Keratinocyte (primary cell): ENCODE measurements at regions not wholly inside any gene's neighbourhood (a gene's known extent, or its start where the extent isn't known, plus 50 kb on each side); places are given as distances from the start of the nearest gene placed in this dataset.

ENCODE experiments used
- DNase-seq: peaks from one replicate; pipeline ENCODE4 v3.0.0-alpha.2; 2011; ENCODE audit warnings: low read depth, missing footprints, low spot score
- FAIRE-seq: peaks from 2 replicates; lab custom pipeline; 2011; peaks lifted over from hg19 to GRCh38; lab: Jason Lieb, UNC
- H2AFZ ChIP-seq: 2 replicates; pipeline ENCODE4 v1.6.0; 2012; ENCODE audit warnings: low read length, control low read depth, inconsistent platforms; ENCODE audit not compliant: control insufficient read depth
- H3K27ac ChIP-seq: 2 replicates; pipeline ENCODE4 v1.5.1; 2011; ENCODE audit warnings: low read length; ENCODE audit not compliant: control insufficient read depth, insufficient read depth
- H3K27me3 ChIP-seq: 3 replicates; pipeline ENCODE4 v1.6.0; 2011; ENCODE audit warnings: low read length; ENCODE audit not compliant: control insufficient read depth, insufficient read depth; ENCODE audit errors: extremely low read depth
- H3K36me3 ChIP-seq, 2 experiments: 2 replicates in 1 of 2; 3 replicates in 1 of 2; pipeline ENCODE4 v1.5.1; 2011; ENCODE audit warnings: low read length in 2 of 2, mild to moderate bottlenecking in 1 of 2; ENCODE audit not compliant: control insufficient read depth in 2 of 2, insufficient read depth in 2 of 2; ENCODE audit errors: extremely low read depth in 1 of 2
- H3K4me1 ChIP-seq: 3 replicates; pipeline ENCODE4 v1.5.1; 2011; ENCODE audit warnings: low read length; ENCODE audit not compliant: control insufficient read depth, insufficient read depth; ENCODE audit errors: extremely low read depth
- H3K4me2 ChIP-seq: 3 replicates; pipeline ENCODE4 v1.6.0; 2011; ENCODE audit warnings: low read depth, low read length; ENCODE audit not compliant: control insufficient read depth, insufficient read depth; ENCODE audit errors: extremely low read depth
- H3K4me3 ChIP-seq, 3 experiments: fragments of 200-600 bp in 1 of 3; sonication (generic) in 1 of 3; 2 replicates in 2 of 3; 3 replicates in 1 of 3; pipeline ENCODE4 v1.5.1; 2011 to 2016; ENCODE audit warnings: low read length in 3 of 3, mild to moderate bottlenecking in 3 of 3, control low read depth in 2 of 3, inconsistent platforms in 1 of 3, low read depth in 1 of 3, mixed read lengths in 1 of 3, mixed run types in 1 of 3, moderate library complexity in 1 of 3; ENCODE audit not compliant: control insufficient read depth in 2 of 3, insufficient read depth in 2 of 3; ENCODE audit errors: extremely low read depth in 1 of 3
- H3K79me2 ChIP-seq: 2 replicates; pipeline ENCODE4 v1.6.0; 2012; ENCODE audit warnings: low read length; ENCODE audit not compliant: control insufficient read depth, insufficient read depth
- H3K9ac ChIP-seq: 3 replicates; pipeline ENCODE4 v1.6.0; 2011; ENCODE audit warnings: low read length; ENCODE audit not compliant: control insufficient read depth, insufficient read depth; ENCODE audit errors: extremely low read depth
- H3K9me1 ChIP-seq: 3 replicates; pipeline ENCODE4 v1.6.0; 2011; ENCODE audit warnings: low read length; ENCODE audit not compliant: control insufficient read depth, insufficient read depth; ENCODE audit errors: extremely low read depth
- H3K9me3 ChIP-seq: 2 replicates; pipeline ENCODE4 v1.5.1; 2012; ENCODE audit warnings: low read depth, low read length; ENCODE audit not compliant: control insufficient read depth
- H4K20me1 ChIP-seq: 3 replicates; pipeline ENCODE4 v1.6.0; 2011; ENCODE audit warnings: low read length; ENCODE audit not compliant: control insufficient read depth, insufficient read depth; ENCODE audit errors: extremely low read depth
- CTCF ChIP-seq, 3 experiments: IDR thresholded peaks in 1 of 3; conservative IDR thresholded peaks in 1 of 3; optimal IDR thresholded peaks in 1 of 3; 2 replicates in 2 of 3; 3 replicates in 1 of 3; pipeline versions ENCODE3 to v1.5.1; 2011; ENCODE audit warnings: low read length in 3 of 3, mild to moderate bottlenecking in 3 of 3, moderate library complexity in 2 of 3, control low read depth in 1 of 3, inconsistent platforms in 1 of 3; ENCODE audit not compliant: insufficient read depth in 2 of 3; ENCODE audit errors: extremely low read depth in 1 of 3
- EZH2 ChIP-seq: IDR thresholded peaks from one replicate; pipeline ENCODE4 v1.6.1; 2012; ENCODE audit warnings: inconsistent platforms, mild to moderate bottlenecking, low read length, moderate library complexity
- dilution Hi-C: fragments of 300-500 bp; cut with MboI; formaldehyde crosslinking; loops from one replicate; pipeline ENCODE4 v1.7.0; 2020; ENCODE audit warnings: low sequenced_read_pairs; ENCODE audit not compliant: extremely low pct_ligation_motif_present

GRCh38 chr3:106822204-106822603 lies 555.0 kb upstream of the CCDC54 start:
- DNase-seq (no peak), FAIRE-seq (no peak)
- no peak overlapping the region for H2AFZ ChIP-seq
- no peaks in the 10 kb centered on the region for H3K36me3 ChIP-seq
- H3K4me1 ChIP-seq: no peaks in the 10 kb centered on the region
- no peaks in the 10 kb centered on the region for H3K9me3 ChIP-seq
- H3K27me3 ChIP-seq: no peaks in the 10 kb centered on the region
- H3K4me3 ChIP-seq: no peak overlapping the region
- TF ChIP-seq EZH2 (no peak), CTCF (optimal IDR thresholded peaks at IDR 0.05 in 1 of 3, IDR thresholded peaks at IDR 0.05 in 1 of 3, conservative IDR thresholded peaks at IDR 0.05 in 1 of 3; ENCODE audit: extremely low read depth in 1 of 3, insufficient read depth in 2 of 3, low read length in 3 of 3) (no peak)
- dilution Hi-C loops: no loop called here
- H3K79me2 ChIP-seq: no peaks in the 10 kb centered on the region
- no peak overlapping the region for H3K4me2 ChIP-seq
- no peaks in the 10 kb centered on the region for H3K9me1 ChIP-seq
- no peak overlapping the region for H3K9ac ChIP-seq
- H4K20me1 ChIP-seq: no peaks in the 10 kb centered on the region
- no peak overlapping the region for H3K27ac ChIP-seq

GRCh38 chr3:106823701-106824100 lies 553.5 kb upstream of the CCDC54 start:
- H3K27ac ChIP-seq: no peak overlapping the region
- H3K36me3 ChIP-seq: no peaks in the 10 kb centered on the region
- H2AFZ ChIP-seq: no peak overlapping the region
- H3K27me3 ChIP-seq: no peaks in the 10 kb centered on the region
- FAIRE-seq: no peak
- dilution Hi-C loops: no loop called here
- H3K79me2 ChIP-seq: no peaks in the 10 kb centered on the region
- no peaks in the 10 kb centered on the region for H3K9me3 ChIP-seq
- peaks cover 4% of the 10 kb centered on the region for H3K4me1 ChIP-seq
- TF ChIP-seq EZH2 (no peak), CTCF (optimal IDR thresholded peaks at IDR 0.05 in 1 of 3, IDR thresholded peaks at IDR 0.05 in 1 of 3, conservative IDR thresholded peaks at IDR 0.05 in 1 of 3; ENCODE audit: extremely low read depth in 1 of 3, insufficient read depth in 2 of 3, low read length in 3 of 3) (no peak)
- no peaks in the 10 kb centered on the region for H3K9me1 ChIP-seq
- no peak overlapping the region for H3K9ac ChIP-seq
- no peak for DNase-seq
- H4K20me1 ChIP-seq: no peaks in the 10 kb centered on the region
- no peak overlapping the region for H3K4me3 ChIP-seq
- H3K4me2 ChIP-seq: no peak overlapping the region
